B cell (primary cell): ENCODE measurements at regions not wholly inside any gene's neighbourhood (a gene's known extent, or its start where the extent isn't known, plus 50 kb on each side); places are given as distances from the start of the nearest gene placed in this dataset.

ENCODE experiments used
- CTCF ChIP-seq: fragments of 200-600 bp; IDR thresholded peaks from one replicate; pipeline ENCODE4 v1.8.0; 2022; ENCODE audit warnings: antibody characterized with exemption, mild to moderate bottlenecking
- EZH2 ChIP-seq: IDR thresholded peaks from 2 replicates; pipeline ENCODE4 v1.6.1; 2012; ENCODE audit warnings: borderline replicate concordance, low read depth, mild to moderate bottlenecking, moderate library complexity, low read length; ENCODE audit not compliant: insufficient read depth, poor library complexity, severe bottlenecking

DNA sequence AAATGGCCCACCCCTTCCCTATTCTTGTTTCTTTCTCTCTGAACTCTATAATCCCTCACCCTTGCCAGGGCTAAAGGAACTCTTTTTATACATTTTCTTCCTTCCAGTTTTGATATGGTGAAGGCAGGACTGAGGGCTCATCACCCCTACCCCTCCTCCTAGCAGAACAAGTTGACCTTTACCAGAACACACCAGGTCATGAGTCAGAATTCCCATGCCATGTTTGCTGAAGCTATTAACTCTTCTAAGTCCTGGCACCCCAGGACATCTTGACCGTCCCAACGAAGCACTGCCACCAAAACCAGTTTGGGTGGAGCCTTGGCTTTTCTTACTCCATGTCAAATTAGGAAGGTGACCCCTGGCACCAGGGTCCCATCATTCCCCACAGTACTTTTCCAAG lies 57.5 kb upstream of the DYNLT3 start:
- no peak for TF ChIP-seq CTCF
- no peak for TF ChIP-seq EZH2
